GM21723 (cell line): ENCODE measurements at regions not wholly inside any gene's neighbourhood (a gene's known extent, or its start where the extent isn't known, plus 50 kb on each side); places are given as distances from the start of the nearest gene placed in this dataset.

Source experiments
- ATAC-seq: cut with Tn5 transposase; IDR thresholded peaks from one replicate; pipeline ENCODE4 v1.9.1; 2021; ENCODE audit warnings: mild to moderate bottlenecking, moderate library complexity; ENCODE audit not compliant: unreplicated experiment

DNA sequence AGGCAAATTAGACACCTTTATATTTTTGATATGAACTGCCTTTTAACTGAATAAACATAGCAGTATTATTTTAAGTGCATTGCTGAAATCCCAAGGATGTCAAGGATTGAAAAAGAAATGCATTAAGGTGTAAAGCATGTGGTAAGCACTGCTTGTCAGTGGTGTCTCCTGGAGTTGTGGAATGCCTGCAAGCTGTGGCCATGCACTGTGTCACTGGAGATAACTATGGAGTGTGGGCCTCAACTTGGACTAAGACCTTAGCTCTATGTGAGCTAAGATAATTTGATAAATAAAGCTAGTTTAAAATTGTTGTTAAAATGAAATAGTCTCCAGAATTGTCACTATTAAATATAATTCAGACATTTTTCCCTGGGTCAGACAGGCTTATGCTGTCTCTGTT lies 156.6 kb upstream of the OPRM1 start:
- no peak for ATAC-seq

DNA sequence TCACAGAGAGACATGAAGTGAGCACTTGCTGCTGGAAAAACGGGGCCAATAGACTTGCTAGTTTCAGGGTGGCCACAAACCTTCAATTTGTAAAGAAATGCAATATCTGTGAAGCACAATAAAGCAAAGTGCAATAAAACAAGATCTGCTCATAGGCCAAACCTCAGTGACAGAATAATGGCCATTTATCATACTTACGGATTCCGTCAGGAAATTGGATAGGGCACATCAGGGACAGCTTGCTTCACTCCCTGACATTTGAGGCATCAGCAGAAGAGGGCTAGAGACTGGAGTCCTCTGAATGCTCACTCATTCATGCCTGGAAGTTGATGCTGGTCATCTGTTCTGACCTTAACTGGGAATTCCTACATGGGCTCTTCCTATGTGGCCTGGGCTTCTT lies 165.5 kb upstream of the OPRM1 start:
- ATAC-seq: no peak

DNA sequence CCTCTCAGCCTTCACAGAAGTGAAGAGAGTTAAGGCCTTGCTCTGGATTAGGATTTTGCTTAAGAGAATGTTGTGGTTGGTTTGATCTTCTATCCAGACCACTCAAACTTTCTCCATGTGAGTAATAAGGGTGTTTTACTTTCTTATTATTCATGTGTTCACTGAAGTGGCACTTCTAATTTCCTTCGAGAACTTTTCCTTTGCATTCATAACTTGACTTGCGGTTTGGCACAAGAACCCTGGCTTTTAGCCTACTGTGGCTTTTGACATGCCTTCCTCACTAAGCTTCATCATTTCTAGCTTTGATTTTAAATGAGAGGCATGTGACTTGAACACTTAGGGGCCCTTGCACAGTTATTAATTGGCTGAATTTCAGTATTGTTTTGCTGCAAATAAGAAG lies 166.1 kb upstream of the OPRM1 start:
- ATAC-seq: no peak

DNA sequence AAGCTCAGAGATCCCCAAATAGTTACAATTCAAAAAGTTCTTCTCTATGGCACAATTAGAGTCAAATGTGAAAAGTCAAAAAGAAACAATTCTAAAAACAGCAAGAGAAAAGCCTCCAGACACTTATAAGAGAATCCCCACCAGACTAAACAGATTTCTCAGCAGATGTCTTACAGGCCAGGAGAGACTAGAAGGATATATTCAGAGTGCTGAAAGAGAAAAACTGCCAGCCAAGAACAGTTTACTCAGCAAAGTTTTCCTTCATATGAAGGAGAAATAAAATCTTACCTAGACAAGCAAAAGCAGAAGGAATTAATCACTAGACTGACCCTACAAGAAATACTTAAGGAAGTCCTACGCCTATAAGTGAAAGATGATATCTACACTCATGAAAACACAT lies 176.1 kb upstream of the OPRM1 start:
- no peak for ATAC-seq

DNA sequence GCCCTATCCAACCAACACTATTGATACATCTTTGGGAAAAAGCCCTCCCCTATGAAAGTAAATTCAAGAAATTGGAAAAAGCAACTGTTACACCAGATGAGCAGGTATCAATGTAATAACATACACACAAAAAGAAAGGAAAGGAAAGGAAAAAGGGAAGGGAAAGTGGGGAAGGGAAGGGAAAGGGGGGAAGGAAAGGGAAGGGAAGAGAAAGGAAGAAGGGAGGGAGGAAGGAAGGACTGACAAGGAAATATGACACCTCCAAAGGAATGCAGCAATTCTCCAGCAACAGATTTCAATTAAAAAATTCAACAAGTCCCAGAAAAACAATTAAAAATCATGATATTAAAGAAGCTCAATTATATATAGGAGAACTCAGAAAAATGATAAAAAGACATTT lies 176.9 kb upstream of the OPRM1 start:
- no peak for ATAC-seq

DNA sequence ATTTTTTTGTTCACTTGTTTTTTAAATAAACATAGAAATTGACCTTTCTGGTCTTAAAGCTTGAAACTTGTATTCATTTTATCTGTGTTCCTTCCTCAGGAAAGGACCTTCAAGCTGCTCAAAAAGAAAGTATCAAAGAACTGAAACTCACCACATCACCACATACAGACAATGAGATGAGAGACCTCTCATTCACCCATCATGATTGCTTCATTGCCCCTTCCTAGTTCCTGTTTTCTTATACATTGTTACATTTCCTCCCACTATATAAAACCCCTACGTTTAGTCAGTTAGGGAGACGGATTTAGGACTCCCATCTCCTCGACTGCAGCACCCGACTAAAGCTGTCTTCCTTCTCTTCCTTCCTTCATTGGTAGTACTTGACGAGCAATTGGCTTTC lies 180.5 kb upstream of the OPRM1 start:
- ATAC-seq: no peak

DNA sequence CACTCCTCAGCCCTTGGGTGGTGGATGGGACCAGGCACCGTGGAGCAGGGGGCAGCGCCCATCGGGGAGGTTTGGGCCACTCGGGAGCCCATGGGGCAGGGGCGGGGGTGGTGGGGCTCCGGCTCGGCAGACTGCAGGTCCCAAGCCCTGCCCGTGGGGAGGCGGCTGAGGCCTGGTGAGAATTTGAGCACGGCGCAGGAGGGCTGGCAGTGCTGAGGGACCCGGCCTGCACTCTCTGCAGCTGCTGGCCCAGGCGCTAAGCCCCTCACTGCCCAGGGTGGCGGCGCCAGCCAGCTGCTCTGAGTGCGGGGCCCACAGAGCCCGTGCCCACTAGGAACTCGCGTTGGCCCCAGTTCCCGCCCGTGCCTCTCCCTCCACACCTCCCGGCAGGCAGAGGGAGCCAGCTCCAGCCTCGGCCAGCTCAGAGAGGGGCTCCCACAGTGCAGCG lies 182.1 kb upstream of the OPRM1 start:
- no peak for ATAC-seq

DNA sequence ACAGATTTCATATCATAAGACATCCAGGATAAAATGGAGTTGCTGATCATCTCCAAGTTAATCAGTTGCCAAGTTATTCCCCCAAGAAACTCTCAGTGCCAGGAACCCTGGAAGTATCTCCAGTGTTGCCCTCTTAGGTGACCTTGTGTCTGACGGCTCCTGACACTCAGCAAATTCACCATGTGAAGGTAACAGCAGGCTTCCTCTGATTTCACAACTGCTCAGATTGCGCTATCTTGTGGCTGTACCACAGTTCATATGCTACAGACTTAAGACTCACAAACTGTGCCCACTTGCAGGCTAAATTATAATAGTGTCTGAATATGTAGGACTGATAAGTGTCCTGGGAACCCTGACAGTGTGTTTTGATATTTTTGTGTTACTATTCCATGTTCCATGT lies 186.6 kb upstream of the OPRM1 start:
- no peak for ATAC-seq

DNA sequence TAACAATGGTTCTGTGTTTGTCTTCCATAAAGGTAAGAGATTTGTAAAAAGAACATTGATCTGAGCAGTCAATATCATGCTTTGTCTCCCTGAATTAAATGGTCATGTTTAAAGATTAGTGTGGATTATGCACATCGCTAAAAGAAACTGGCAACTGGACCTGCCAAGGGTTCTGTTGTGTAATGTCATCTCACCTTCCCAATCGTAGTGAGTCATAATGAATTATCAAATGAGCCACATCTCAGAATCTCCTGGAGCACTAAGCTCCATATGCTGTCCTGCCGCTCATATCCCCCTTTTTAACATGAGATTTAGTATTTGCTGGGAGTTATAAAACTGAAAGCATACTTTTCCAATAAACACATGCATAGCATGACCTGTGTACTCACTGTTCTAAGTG lies 187.0 kb upstream of the OPRM1 start:
- no peak for ATAC-seq

DNA sequence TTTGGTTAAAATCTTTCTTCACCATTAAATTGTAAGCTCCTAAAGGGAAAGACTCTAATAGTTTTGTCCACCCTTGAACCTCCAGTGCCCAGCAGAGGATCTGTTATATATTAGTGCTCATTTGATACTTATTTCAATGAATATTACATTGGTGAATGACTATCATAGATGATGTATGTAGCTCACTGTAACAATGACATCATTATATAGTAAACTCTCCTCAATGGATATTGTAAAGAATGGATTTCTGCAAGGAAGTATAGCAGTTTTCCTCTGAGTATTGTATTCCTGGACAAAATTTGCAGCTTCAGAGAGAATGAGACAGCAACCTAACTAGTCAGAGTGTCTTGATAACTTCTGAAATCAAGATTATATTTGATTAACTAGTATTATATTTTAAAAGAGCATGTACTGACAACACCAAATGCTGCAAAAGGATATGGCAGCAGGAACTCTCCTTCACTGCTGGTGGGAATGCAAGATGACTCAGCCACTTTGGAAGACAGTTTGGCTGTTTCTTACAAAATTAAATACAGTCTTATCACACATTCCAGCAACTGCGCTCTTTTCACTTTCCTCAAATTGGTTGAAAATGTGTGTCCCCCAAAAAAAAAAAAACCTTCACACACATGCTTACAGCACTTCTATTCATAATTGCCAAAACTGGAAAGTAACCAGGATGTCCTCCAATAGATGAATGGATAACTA lies 189.8 kb upstream of the OPRM1 start:
- no peak for ATAC-seq

DNA sequence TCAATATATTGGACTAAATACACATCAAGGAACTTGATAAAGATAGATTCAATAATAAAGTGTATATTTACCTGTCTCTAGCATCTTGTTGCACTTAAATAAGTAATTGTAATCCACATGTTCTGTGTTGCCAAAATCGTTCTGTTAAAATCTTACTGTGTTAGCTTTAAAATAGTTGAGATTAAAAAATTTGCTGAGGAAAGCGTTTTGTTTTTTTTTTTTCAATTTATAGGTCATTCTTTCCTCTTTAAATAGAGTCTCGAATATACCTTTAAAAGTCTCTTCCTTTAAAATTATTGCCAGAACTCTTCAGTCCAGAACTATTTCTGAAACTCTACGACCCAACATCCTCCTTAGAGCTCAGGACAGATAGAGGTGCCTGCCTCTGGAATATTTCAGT lies 195.6 kb upstream of the OPRM1 start:
- no peak for ATAC-seq

DNA sequence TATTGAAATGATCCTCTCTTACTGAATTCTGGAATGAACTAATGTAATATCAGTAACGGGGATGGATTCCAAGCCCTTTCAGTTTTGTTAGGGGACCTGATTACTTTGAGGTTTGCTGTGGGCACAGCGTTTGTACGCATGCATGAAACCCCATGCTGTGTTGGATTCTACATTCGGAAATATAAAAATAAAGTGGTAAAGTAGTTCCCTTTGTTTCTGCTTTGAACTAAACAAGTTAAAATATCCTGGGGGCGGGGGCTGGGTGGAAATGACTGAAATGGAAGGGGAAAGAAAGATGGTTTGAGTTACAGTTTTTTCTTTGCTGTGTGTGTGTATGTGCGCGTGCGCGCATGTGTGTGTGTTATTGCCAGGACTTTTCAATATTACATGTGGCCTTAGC lies 196.5 kb upstream of the OPRM1 start:
- no peak for ATAC-seq

DNA sequence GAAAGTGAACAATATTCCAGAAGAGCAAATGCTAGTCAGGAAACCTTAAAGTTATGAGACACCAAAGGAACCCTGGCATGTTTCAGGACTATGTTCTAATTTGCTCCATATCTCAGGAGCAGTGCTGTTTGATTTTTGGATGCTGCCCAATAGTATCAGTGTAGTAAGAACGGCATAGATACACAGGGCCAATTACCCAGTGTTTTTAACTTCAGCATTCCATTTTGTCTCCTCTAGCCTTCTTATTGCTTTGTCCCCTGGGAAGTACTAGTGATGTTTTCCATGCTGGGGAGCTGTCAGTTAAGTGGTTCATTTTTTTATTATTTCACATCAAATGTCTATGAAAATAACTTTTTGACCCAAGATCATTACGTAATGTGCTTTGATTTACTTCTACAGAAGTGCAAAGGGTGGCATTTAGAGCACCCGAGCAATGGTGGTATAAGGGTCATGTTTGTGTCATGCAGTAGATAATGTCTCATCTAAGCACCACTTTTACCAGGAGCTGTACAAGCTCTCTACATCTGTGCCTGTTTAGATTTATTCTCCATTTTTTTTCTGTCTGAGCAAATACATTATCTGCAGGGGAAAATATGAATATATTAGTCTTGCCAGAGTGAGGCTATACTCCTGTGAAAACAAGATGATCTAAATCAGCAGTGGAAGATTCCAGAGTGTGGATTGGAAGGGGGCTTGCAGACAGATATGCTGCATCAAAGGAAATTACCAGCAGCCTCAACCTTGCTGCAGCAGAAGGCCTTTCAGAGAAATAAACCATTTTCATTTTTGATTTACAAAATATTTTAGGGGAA lies 198.8 kb upstream of the OPRM1 start:
- no peak for ATAC-seq

DNA sequence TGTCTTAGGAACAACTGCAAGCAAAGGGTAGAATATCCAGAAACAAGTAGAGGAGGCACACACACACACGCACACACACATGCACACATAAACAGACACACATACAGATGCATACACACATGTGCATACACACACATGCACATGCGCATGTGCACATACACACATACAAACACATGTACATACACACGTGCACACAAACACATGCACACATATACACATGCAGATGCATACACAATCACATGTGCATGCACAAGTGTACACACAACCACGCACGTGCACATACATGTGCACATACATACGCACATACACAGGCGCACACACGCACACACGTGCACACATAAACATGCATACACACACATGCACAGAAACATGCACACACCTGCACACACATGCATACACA lies 206.5 kb upstream of the OPRM1 start:
- ATAC-seq: no peak

DNA sequence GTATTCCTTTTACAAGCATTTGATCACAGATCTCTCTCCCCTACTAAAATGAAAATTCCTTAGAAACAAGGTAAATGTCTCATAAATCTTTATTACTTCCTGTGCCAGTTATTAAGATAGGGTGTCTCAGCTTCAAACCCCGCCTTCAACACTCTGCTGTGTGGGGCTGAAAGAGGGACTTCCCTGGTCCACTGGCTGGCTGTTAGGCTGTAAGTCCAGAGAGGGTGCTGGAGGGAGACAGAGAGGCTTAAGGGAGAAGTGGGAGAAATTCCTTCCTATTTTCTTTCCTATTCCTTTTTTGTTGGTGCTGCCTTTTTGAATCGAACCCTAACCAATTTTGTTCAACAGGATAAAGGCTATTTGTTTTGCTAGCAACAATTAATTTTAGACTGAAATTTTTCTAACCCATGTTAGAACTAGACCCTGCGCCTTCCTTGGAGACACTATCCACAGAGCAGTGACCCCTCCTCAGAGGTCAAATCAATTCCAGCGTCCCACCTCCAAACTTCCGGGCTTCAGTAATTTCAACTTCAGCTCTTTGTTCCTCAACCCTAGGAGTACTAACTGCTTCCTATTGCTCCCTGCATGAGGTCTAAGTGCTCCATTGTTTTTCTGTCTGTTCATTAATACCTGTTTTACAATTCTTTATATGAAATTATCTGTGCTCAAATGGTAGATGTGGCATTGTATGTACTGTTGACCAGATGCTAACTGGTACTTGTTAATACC lies 207.5 kb upstream of the OPRM1 start:
- no peak for ATAC-seq

DNA sequence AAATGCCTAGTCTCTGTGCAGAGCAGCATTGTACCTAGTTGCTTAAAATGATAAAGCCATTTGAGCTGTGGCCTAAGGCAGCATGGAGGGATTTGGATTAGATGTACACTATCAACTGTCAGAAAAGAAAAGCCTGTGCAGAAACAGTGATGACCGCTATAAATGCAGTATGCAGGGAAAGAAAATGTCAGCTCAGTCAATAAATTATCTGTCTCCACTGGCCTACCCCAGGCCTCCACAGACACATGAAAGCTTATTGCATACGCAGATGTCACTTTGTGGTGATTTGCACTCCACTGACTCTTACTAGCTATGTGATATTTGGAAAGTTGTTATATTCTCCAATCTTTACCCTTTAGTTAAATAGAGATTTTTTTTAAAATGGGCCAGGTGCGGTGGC lies 221.9 kb upstream of the OPRM1 start:
- ATAC-seq: no peak

DNA sequence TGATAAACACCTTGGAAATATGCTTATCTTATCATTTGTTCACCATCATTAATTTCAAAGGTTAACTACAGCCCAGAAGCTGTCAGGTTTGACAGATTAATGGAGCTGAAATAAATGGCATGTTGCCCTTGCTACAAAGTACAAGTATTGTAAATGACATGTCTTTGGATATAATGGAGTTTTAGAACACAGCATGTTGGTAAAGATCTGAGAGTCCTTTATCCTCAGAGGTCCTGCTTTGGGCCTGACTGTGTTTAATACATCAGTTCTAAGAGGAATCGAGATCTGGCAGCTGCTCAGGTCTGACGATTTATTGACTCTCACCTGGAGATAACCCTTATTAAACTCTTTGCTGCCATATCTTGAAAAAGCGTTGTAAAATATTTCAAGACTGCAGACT lies 222.7 kb upstream of the OPRM1 start:
- no peak for ATAC-seq

DNA sequence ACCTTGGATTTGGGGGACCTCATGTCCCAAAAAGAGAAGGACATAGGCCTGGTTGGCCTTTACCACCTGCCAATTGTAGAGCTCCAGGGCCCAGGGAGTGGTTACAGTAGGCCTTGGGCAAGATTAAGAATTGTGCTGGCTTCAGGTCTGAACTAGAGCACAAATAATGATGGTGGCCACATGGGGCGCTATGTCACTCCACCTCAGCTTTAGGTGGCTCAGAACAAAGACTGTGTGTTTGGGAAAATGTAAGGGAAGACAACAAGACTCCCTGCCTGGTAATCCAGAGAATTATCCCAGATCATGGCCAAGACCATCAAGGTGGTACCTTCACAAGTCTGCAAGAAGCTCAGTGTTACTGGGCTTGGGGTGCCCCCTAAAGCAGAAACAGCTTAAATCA lies 224.9 kb upstream of the OPRM1 start:
- ATAC-seq: no peak

DNA sequence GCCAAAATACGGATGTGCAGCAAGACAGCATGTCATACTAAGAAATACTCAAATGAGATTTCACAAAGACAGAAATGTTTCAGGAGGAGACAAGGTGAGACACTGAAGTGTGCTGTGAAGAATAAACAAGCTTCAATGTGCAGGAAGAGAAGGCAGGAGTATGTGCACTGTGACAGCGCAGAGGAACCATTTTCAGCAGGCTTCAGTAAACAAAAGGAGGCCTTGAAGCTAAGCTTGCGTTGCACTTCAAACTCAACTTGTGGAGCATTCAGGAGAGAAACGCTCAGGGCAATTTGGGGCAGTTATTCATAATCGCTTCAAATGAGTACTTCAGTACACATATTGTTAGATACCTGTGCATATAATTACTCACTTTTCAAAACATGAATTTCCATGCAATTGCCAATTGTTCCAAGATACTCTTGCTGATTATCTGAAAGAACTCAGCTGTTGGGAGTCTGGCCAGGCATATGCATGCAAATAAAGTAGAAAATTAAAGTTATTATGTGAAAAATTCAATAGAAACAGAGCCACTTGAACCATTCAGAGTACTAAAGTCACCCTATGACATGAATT lies 234.2 kb upstream of the OPRM1 start:
- ATAC-seq: no peak

DNA sequence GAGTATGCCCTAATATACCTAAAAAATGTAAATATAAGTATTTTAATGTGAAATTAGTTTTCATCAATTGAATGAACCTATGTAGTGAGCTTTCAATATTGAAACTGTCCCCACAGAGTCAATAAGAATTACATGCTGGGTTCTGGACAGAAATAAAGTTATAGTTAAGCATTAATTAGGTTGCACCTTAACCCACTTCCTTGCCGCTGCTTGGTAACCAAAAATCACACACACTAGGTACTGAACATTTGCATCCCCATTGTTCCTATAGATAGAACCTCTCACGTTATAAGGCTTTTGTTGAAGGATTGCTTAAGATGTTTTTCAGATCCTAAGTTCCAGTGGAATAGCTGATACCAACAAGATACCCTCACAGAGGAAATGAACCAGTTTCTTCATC lies 237.1 kb upstream of the OPRM1 start:
- ATAC-seq: no peak

DNA sequence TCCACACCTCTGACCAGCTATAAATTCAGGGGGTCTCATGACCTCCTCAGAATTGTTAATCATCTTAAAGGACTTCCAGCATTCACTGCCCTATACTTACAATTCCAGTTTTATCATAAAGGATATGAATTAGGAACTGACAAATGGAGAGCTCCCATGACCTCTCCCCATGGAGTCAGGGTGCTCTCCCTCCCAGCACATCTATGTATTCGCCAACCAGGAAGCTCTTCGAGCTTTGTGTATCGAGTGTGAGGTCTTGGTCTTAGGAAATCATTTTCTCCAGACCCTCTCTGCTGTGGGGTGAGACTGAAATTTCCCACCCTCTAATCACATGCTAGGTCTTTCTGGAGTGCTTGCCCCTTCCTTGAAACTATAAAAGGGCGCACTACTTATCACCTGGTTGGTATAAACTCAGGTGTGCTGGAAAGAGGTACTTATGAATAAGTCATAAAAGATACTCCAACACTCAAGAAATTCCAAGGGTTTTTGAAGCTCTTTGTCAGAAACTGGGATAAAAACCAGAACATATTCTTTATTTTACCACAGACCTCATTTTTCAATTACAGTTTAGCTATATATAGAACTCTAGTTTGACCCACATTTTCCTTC lies 238.4 kb upstream of the OPRM1 start:
- ATAC-seq: no peak
